Fibroblast of pulmonary artery (primary cell): ENCODE measurements at regions not wholly inside any gene's neighbourhood (a gene's known extent, or its start where the extent isn't known, plus 50 kb on each side); places are given as distances from the start of the nearest gene placed in this dataset.
"Not testable (repeated sequence)": the region's sequence is repeated elsewhere in the genome, so short reads cannot be mapped to it uniquely, and the experiment has no call there.

Experiments used
- DNase-seq: peaks from one replicate; pipeline ENCODE4 v3.0.0-alpha.2; 2010; ENCODE audit warnings: low read depth
- H3K4me3 ChIP-seq: replicated peaks from 2 replicates; pipeline ENCODE4 v1.5.1; 2011; ENCODE audit warnings: low read depth, mild to moderate bottlenecking, control low read depth, low read length, moderate library complexity
- CTCF ChIP-seq: IDR thresholded peaks from 2 replicates; pipeline ENCODE4 v1.5.1; 2011; ENCODE audit warnings: mild to moderate bottlenecking, control low read depth, low read length, inconsistent platforms; ENCODE audit errors: missing control alignments

GRCh38 chr5:102049517-102049916 lies 246.6 kb downstream of the SLCO4C1 start:
- TF ChIP-seq CTCF = no peak
- H3K4me3 ChIP-seq = no peak overlapping the region
- no peak for DNase-seq

GRCh38 chr5:102048940-102049339 lies 247.1 kb downstream of the SLCO4C1 start:
- H3K4me3 ChIP-seq = no peak overlapping the region
- no peak for TF ChIP-seq CTCF
- DNase-seq = no peak

GRCh38 chr5:102047073-102047472 lies 249.0 kb downstream of the SLCO4C1 start:
- DNase-seq, H3K4me3 ChIP-seq: not testable (repeated sequence)

GRCh38 chr5:102040326-102040725 lies 255.8 kb downstream of the SLCO4C1 start:
- TF ChIP-seq CTCF = no peak
- H3K4me3 ChIP-seq = no peak overlapping the region
- no peak for DNase-seq

- no peak for DNase-seq
- no peak for TF ChIP-seq CTCF
- no peak overlapping the region for H3K4me3 ChIP-seq
Observed at GRCh38 chr5:102036927-102037326, 259.2 kb downstream of the SLCO4C1 start.

- no peak for DNase-seq
- H3K4me3 ChIP-seq = no peak overlapping the region
- no peak for TF ChIP-seq CTCF
Observed at GRCh38 chr5:102031711-102032110, 264.4 kb downstream of the SLCO4C1 start.

- no peak for TF ChIP-seq CTCF
- H3K4me3 ChIP-seq = no peak overlapping the region
- no peak for DNase-seq
Observed at GRCh38 chr5:102018690-102019089, 277.4 kb downstream of the SLCO4C1 start.

- TF ChIP-seq CTCF = no peak
- no peak for DNase-seq
Observed at GRCh38 chr5:102018279-102018678, 277.8 kb downstream of the SLCO4C1 start.

More at GRCh38 chr5:102018279-102018678, 277.8 kb downstream of the SLCO4C1 start:
- no peak overlapping the region for H3K4me3 ChIP-seq
